ENCODE measurements at regions not wholly inside any gene's neighbourhood (a gene's known extent, or its start where the extent isn't known, plus 50 kb on each side); places are given as distances from the start of the nearest gene placed in this dataset.

DNA sequence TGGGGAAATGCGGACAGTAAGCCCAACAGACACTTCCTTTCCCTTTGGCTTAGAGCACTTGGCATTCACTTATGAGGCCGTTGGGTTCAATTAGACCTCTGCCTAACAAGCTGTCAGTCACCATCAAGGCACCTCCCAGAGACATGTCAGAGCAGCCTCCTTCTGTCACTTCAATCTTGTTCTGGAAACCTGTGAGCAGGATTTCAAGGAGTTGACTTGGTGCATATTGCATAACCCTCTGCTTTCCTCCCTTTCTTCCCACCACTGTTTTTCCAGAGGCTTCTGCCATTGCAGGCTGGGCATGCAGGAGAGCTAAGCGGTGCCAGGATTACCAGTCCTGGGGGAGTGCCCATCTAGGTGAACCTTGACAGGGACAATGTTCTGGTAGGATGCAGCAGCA lies 484.2 kb upstream of the LRRC4C start:
- POLR2A ChIA-PET = no interaction called here
- H3K27me3 ChIP-seq (ENCODE audit: control insufficient read depth, insufficient read depth, low read length) = no peaks in the 10 kb centered on the region
- no peak for TF ChIP-seq CTCF (IDR thresholded peaks at IDR 0.05; ENCODE audit: low read depth, low read length)
- H3K27ac ChIP-seq (ENCODE audit: low read depth, low read length) = no peak overlapping the region
- H3K9me3 ChIP-seq (ENCODE audit: control insufficient read depth, insufficient read depth, low read length) = peaks cover 11% of the 10 kb centered on the region
- no peak for DNase-seq (ENCODE audit: low read depth, low spot score)
- CTCF ChIA-PET = no interaction called here
- no peak overlapping the region for H3K4me3 ChIP-seq (ENCODE audit: low read depth, low read length)

- no peak for DNase-seq (ENCODE audit: low read depth, low spot score)
Measured at GRCh38 chr11:41947392-41947791, 487.9 kb upstream of the LRRC4C start.

DNA sequence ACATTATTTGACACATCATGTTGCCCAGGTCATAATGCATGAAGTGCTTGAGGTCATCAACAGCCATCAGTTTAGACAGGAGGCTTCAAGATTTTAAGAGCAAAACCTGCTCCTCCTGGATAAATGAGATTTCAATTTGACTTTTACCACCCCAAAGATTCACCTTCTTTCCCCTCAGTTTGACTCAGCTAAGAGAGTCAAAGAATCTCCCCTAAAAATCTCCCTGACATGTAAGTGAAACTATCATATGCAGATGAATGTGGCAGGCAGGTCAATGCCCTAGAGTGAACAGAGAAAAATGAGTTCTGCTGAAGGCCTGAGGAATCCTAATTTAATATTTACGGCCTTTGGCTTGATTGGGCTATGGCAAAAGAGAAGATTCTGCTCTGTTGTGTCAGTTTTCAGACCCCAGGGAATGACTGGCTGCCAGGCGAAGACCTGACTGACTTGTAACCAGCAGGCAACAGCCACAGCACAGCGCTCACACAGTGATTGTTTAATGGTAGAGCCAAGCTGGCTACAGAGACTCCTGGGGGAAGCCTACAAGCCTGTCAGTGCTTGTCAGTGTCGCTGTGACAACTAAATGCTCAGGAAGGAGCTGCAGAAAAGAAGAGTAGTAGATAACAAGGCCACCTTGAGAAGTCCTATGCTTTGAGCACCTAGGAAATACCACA lies 491.2 kb upstream of the LRRC4C start:
- Histone ChIP-seq H3K27ac (ENCODE audit: low read depth, low read length) (no peak overlapping the region), H3K27me3 (ENCODE audit: control insufficient read depth, insufficient read depth, low read length) (no peaks in the 10 kb centered on the region), H3K4me3 (ENCODE audit: low read depth, low read length) (no peak overlapping the region), H3K9me3 (ENCODE audit: control insufficient read depth, insufficient read depth, low read length) (peaks cover 18% of the 10 kb centered on the region)
- ChIA-PET CTCF (no interaction called here), POLR2A (no interaction called here)
- no peak for DNase-seq (ENCODE audit: low read depth, low spot score)
- no peak for TF ChIP-seq CTCF (IDR thresholded peaks at IDR 0.05; ENCODE audit: low read depth, low read length)

More at GRCh38 chr11:41947392-41947791, 487.9 kb upstream of the LRRC4C start:
- POLR2A ChIA-PET = no interaction called here
- no peak overlapping the region for H3K4me3 ChIP-seq (ENCODE audit: low read depth, low read length)
- no peak for TF ChIP-seq CTCF (IDR thresholded peaks at IDR 0.05; ENCODE audit: low read depth, low read length)
- no peak overlapping the region for H3K27ac ChIP-seq (ENCODE audit: low read depth, low read length)
- H3K27me3 ChIP-seq (ENCODE audit: control insufficient read depth, insufficient read depth, low read length) = no peaks in the 10 kb centered on the region
- H3K9me3 ChIP-seq (ENCODE audit: control insufficient read depth, insufficient read depth, low read length) = peaks cover 18% of the 10 kb centered on the region
- CTCF ChIA-PET = no interaction called here

DNA sequence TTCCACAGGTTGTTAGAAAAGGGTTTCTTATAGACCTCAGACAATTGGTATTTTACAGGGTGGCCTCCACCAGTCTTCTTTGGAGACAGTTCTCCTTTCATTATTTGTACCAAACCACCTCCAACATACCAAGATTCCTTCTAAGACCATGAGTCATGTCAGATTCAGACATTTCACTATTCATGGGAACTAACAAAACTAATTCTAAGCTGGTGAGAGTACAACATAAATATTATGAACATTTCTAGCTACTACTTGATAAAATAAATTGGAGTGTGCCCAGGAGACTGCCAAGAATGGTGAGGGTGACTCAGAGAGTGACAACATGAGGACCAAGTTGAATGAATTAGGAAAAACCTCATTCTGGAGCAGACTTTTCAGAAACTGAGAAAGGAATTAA lies 494.6 kb upstream of the LRRC4C start:
- POLR2A ChIA-PET = no interaction called here
- Histone ChIP-seq H3K27ac (ENCODE audit: low read depth, low read length) (no peak overlapping the region), H3K9me3 (ENCODE audit: control insufficient read depth, insufficient read depth, low read length) (peaks cover 26% of the 10 kb centered on the region), H3K4me3 (ENCODE audit: low read depth, low read length) (no peak overlapping the region), H3K27me3 (ENCODE audit: control insufficient read depth, insufficient read depth, low read length) (no peaks in the 10 kb centered on the region)
- no peak for DNase-seq (ENCODE audit: low read depth, low spot score)
- no peak for TF ChIP-seq CTCF (IDR thresholded peaks at IDR 0.05; ENCODE audit: low read depth, low read length)
- CTCF ChIA-PET = no interaction called here

DNA sequence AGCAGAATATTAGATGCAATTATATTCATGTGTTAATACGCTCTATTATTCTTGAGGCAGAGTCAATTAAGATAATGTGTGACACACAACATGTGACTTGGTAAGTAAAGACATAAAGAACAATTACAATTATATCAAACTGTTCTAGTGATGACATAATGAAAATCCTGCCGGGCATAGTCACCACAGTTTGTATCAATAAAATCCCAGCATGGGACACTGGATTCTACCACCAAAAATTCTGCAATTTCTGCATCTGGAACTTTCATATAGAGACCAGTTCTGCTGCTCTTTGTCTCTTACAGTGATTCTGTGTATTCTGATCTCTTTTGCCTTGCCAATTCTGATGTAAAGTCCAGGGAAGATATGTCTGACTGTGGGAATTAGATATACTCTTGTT lies 495.6 kb upstream of the LRRC4C start:
- Histone ChIP-seq H3K4me3 (ENCODE audit: low read depth, low read length) (no peak overlapping the region), H3K27me3 (ENCODE audit: control insufficient read depth, insufficient read depth, low read length) (no peaks in the 10 kb centered on the region), H3K9me3 (ENCODE audit: control insufficient read depth, insufficient read depth, low read length) (peaks cover 27% of the 10 kb centered on the region), H3K27ac (ENCODE audit: low read depth, low read length) (no peak overlapping the region)
- CTCF ChIA-PET = no interaction called here
- TF ChIP-seq CTCF (IDR thresholded peaks at IDR 0.05; ENCODE audit: low read depth, low read length) = no peak
- DNase-seq (ENCODE audit: low read depth, low spot score) = no peak
- POLR2A ChIA-PET = no interaction called here
